Hypothalamus (tissue), 51 donors: ENCODE measurements at regions not wholly inside any gene's neighbourhood (a gene's known extent, or its start where the extent isn't known, plus 50 kb on each side); places are given as distances from the start of the nearest gene placed in this dataset.

Source experiments
- DNase-seq, 51 donors: peaks; one replicate each; lab custom pipeline; 2025; lab: John Stamatoyannopoulos, UW

- DNase-seq = no peak
These were observed 69.2 kb upstream of the CCN6 start for GRCh38 chr6:111984516-111985201.

GRCh38 chr6:111985202-111985731, 68.6 kb upstream of the CCN6 start:
- no peak for DNase-seq

- no peak for DNase-seq
These were observed 67.3 kb upstream of the CCN6 start for GRCh38 chr6:111986651-111987050.

GRCh38 chr6:111987295-111987694, 66.6 kb upstream of the CCN6 start:
- DNase-seq = no peak

GRCh38 chr6:111988926-111989325, 65.0 kb upstream of the CCN6 start:
- DNase-seq = no peak

GRCh38 chr6:111989743-111990142, 64.2 kb upstream of the CCN6 start:
- DNase-seq = no peak

GRCh38 chr6:111990214-111990613, 63.7 kb upstream of the CCN6 start:
- no peak for DNase-seq

- no peak for DNase-seq
These were observed 61.1 kb upstream of the CCN6 start for GRCh38 chr6:111992851-111993250.

- no peak for DNase-seq
These were observed 60.6 kb upstream of the CCN6 start for GRCh38 chr6:111993342-111993741.

- no peak for DNase-seq
These were observed 59.1 kb upstream of the CCN6 start for GRCh38 chr6:111994791-111995190.

- no peak for DNase-seq
These were observed 58.5 kb upstream of the CCN6 start for GRCh38 chr6:111995404-111995803.

GRCh38 chr6:111996144-111996865, 57.6 kb upstream of the CCN6 start:
- DNase-seq = no peak

- DNase-seq = peak in 47 of 51 donors; percentile 4 to 84 (median 66)
These were observed 56.6 kb upstream of the CCN6 start for GRCh38 chr6:111997078-111997852.

GRCh38 chr6:111997853-111998208, 56.1 kb upstream of the CCN6 start:
- peak in 11 of 51 donors; percentile 4 to 47 (median 18) for DNase-seq

- DNase-seq = no peak
These were observed 51.6 kb upstream of the CCN6 start for GRCh38 chr6:112002307-112002706.
